Thymus (tissue), 11 donors: ENCODE measurements at regions not wholly inside any gene's neighbourhood (a gene's known extent, or its start where the extent isn't known, plus 50 kb on each side); places are given as distances from the start of the nearest gene placed in this dataset.

Experiments
- DNase-seq, 9 donors: peaks; one replicate each; pipeline ENCODE4 v3.0.0-alpha.2; 2013; ENCODE audit warnings: low spot score in 9 of 9, low read depth in 6 of 9, missing footprints in 1 of 9
- H3K27ac ChIP-seq, 2 donors: one replicate each; pipeline ENCODE4 v1.5.1; 2013; ENCODE audit warnings: control low read depth in 1 of 2, low read depth in 1 of 2, low read length in 1 of 2, mild to moderate bottlenecking in 1 of 2, moderate library complexity in 1 of 2
- H3K27me3 ChIP-seq, 2 donors: one replicate each; pipeline ENCODE4 v1.5.1; 2013; ENCODE audit warnings: low read length in 1 of 2; ENCODE audit not compliant: control insufficient read depth in 2 of 2, insufficient read depth in 1 of 2
- H3K36me3 ChIP-seq, 2 donors: one replicate each; pipeline ENCODE4 v1.5.1; 2013; ENCODE audit warnings: low read length in 1 of 2, mild to moderate bottlenecking in 1 of 2, moderate library complexity in 1 of 2; ENCODE audit not compliant: control insufficient read depth in 2 of 2, insufficient read depth in 2 of 2
- H3K4me1 ChIP-seq, 2 donors: one replicate each; pipeline ENCODE4 v1.5.1; 2013; ENCODE audit warnings: low read length in 2 of 2; ENCODE audit not compliant: control insufficient read depth in 2 of 2, insufficient read depth in 2 of 2
- H3K4me3 ChIP-seq, 2 donors: one replicate each; pipeline ENCODE4 v1.5.1; 2013; ENCODE audit warnings: low read length in 2 of 2, control low read depth in 1 of 2, mild to moderate bottlenecking in 1 of 2
- H3K9me3 ChIP-seq, 2 donors: one replicate each; pipeline ENCODE4 v1.5.1; 2013; ENCODE audit warnings: low read length in 1 of 2, mild to moderate bottlenecking in 1 of 2; ENCODE audit not compliant: control insufficient read depth in 2 of 2, insufficient read depth in 1 of 2
- WGBS: extraction: QIAGEN DNeasy Blood & Tissue Kit; methylation state at CpG from one replicate; pipeline ENCODE4 v1.1.7; 2013; 5-methylcytosine and 5-hydroxymethylcytosine counted together
- donor health status: healthy.

- Histone ChIP-seq H3K36me3 (no peaks in the 10 kb centered on the region), H3K27ac (no peak overlapping the region), H3K4me3 (no peak overlapping the region), H3K9me3 (no peaks in the 10 kb centered on the region), H3K27me3 (no peaks in the 10 kb centered on the region), H3K4me1 (no peaks in the 10 kb centered on the region)
- no peak for DNase-seq
These were observed 373.3 kb upstream of the E2F7 start for GRCh38 chr12:77438644-77439043.

GRCh38 chr12:77437206-77437605, 371.8 kb upstream of the E2F7 start:
- no peak overlapping the region for H3K27ac ChIP-seq
- no peaks in the 10 kb centered on the region for H3K4me1 ChIP-seq
- WGBS: 86% methylated on average over 5 of the region's 5 CpGs
- H3K36me3 ChIP-seq: no peaks in the 10 kb centered on the region
- H3K9me3 ChIP-seq: no peaks in the 10 kb centered on the region
- H3K27me3 ChIP-seq: no peaks in the 10 kb centered on the region
- DNase-seq: no peak
- no peak overlapping the region for H3K4me3 ChIP-seq

GRCh38 chr12:77435446-77436091, 370.2 kb upstream of the E2F7 start:
- Histone ChIP-seq H3K9me3 (no peaks in the 10 kb centered on the region), H3K27ac (no peak overlapping the region), H3K27me3 (no peaks in the 10 kb centered on the region), H3K36me3 (no peaks in the 10 kb centered on the region), H3K4me3 (no peak overlapping the region), H3K4me1 (no peaks in the 10 kb centered on the region)
- 78% methylated on average over 5 of the region's 5 CpGs for WGBS
- DNase-seq: no peak

GRCh38 chr12:77433799-77434198, 368.4 kb upstream of the E2F7 start:
- Histone ChIP-seq H3K27ac (no peak overlapping the region), H3K27me3 (no peaks in the 10 kb centered on the region), H3K4me3 (no peak overlapping the region), H3K36me3 (no peaks in the 10 kb centered on the region), H3K9me3 (no peaks in the 10 kb centered on the region), H3K4me1 (no peaks in the 10 kb centered on the region)
- 41% methylated on average over 3 of the region's 3 CpGs for WGBS
- no peak for DNase-seq

- Histone ChIP-seq H3K4me1 (no peaks in the 10 kb centered on the region), H3K4me3 (no peak overlapping the region), H3K36me3 (no peaks in the 10 kb centered on the region), H3K27ac (no peak overlapping the region), H3K27me3 (no peaks in the 10 kb centered on the region), H3K9me3 (no peaks in the 10 kb centered on the region)
- 99% methylated on average over 1 of the region's 1 CpG for WGBS
- no peak for DNase-seq
These were observed 364.1 kb upstream of the E2F7 start for GRCh38 chr12:77429426-77429825.

- DNase-seq: no peak
- Histone ChIP-seq H3K27me3 (no peaks in the 10 kb centered on the region), H3K4me3 (no peak overlapping the region), H3K9me3 (no peaks in the 10 kb centered on the region), H3K27ac (no peak overlapping the region), H3K36me3 (no peaks in the 10 kb centered on the region), H3K4me1 (no peaks in the 10 kb centered on the region)
- WGBS: 98% methylated on average over 2 of the region's 2 CpGs
These were observed 355.8 kb upstream of the E2F7 start for GRCh38 chr12:77421152-77421551.

- Histone ChIP-seq H3K9me3 (no peaks in the 10 kb centered on the region), H3K36me3 (no peaks in the 10 kb centered on the region), H3K4me1 (no peaks in the 10 kb centered on the region), H3K27me3 (no peaks in the 10 kb centered on the region), H3K4me3 (no peak overlapping the region), H3K27ac (no peak overlapping the region)
- DNase-seq: no peak
These were observed 344.2 kb upstream of the E2F7 start for GRCh38 chr12:77409551-77409950.

GRCh38 chr12:77407931-77408330, 342.6 kb upstream of the E2F7 start:
- H3K9me3 ChIP-seq: no peaks in the 10 kb centered on the region
- H3K4me1 ChIP-seq: no peaks in the 10 kb centered on the region
- no peak overlapping the region for H3K4me3 ChIP-seq
- H3K27ac ChIP-seq: no peak overlapping the region
- no peak for DNase-seq
- H3K27me3 ChIP-seq: no peaks in the 10 kb centered on the region
- H3K36me3 ChIP-seq: no peaks in the 10 kb centered on the region
- 98% methylated on average over 1 of the region's 1 CpG for WGBS

- Histone ChIP-seq H3K27ac (no peak overlapping the region), H3K9me3 (no peaks in the 10 kb centered on the region), H3K4me1 (no peaks in the 10 kb centered on the region), H3K4me3 (no peak overlapping the region), H3K36me3 (no peaks in the 10 kb centered on the region), H3K27me3 (no peaks in the 10 kb centered on the region)
- WGBS: 86% methylated on average over 4 of the region's 4 CpGs
- no peak for DNase-seq
These were observed 341.0 kb upstream of the E2F7 start for GRCh38 chr12:77406219-77406905.
